Keratinocyte (primary cell): ENCODE measurements at regions not wholly inside any gene's neighbourhood (a gene's known extent, or its start where the extent isn't known, plus 50 kb on each side); places are given as distances from the start of the nearest gene placed in this dataset.
A peak's percentile ranks its signal among the peaks of the same experiment; 100 is the strongest.

Experiments
- DNase-seq: peaks from one replicate; pipeline ENCODE4 v3.0.0-alpha.2; 2011; ENCODE audit warnings: low read depth, missing footprints, low spot score
- FAIRE-seq: peaks from 2 replicates; lab custom pipeline; 2011; peaks lifted over from hg19 to GRCh38; lab: Jason Lieb, UNC
- H2AFZ ChIP-seq: 2 replicates; pipeline ENCODE4 v1.6.0; 2012; ENCODE audit warnings: low read length, control low read depth, inconsistent platforms; ENCODE audit not compliant: control insufficient read depth
- H3K27ac ChIP-seq: 2 replicates; pipeline ENCODE4 v1.5.1; 2011; ENCODE audit warnings: low read length; ENCODE audit not compliant: control insufficient read depth, insufficient read depth
- H3K27me3 ChIP-seq: 3 replicates; pipeline ENCODE4 v1.6.0; 2011; ENCODE audit warnings: low read length; ENCODE audit not compliant: control insufficient read depth, insufficient read depth; ENCODE audit errors: extremely low read depth
- H3K36me3 ChIP-seq, 2 experiments: 2 replicates in 1 of 2; 3 replicates in 1 of 2; pipeline ENCODE4 v1.5.1; 2011; ENCODE audit warnings: low read length in 2 of 2, mild to moderate bottlenecking in 1 of 2; ENCODE audit not compliant: control insufficient read depth in 2 of 2, insufficient read depth in 2 of 2; ENCODE audit errors: extremely low read depth in 1 of 2
- H3K4me1 ChIP-seq: 3 replicates; pipeline ENCODE4 v1.5.1; 2011; ENCODE audit warnings: low read length; ENCODE audit not compliant: control insufficient read depth, insufficient read depth; ENCODE audit errors: extremely low read depth
- H3K4me2 ChIP-seq: 3 replicates; pipeline ENCODE4 v1.6.0; 2011; ENCODE audit warnings: low read depth, low read length; ENCODE audit not compliant: control insufficient read depth, insufficient read depth; ENCODE audit errors: extremely low read depth
- H3K4me3 ChIP-seq, 3 experiments: fragments of 200-600 bp in 1 of 3; sonication (generic) in 1 of 3; 2 replicates in 2 of 3; 3 replicates in 1 of 3; pipeline ENCODE4 v1.5.1; 2011 to 2016; ENCODE audit warnings: low read length in 3 of 3, mild to moderate bottlenecking in 3 of 3, control low read depth in 2 of 3, inconsistent platforms in 1 of 3, low read depth in 1 of 3, mixed read lengths in 1 of 3, mixed run types in 1 of 3, moderate library complexity in 1 of 3; ENCODE audit not compliant: control insufficient read depth in 2 of 3, insufficient read depth in 2 of 3; ENCODE audit errors: extremely low read depth in 1 of 3
- H3K79me2 ChIP-seq: 2 replicates; pipeline ENCODE4 v1.6.0; 2012; ENCODE audit warnings: low read length; ENCODE audit not compliant: control insufficient read depth, insufficient read depth
- H3K9ac ChIP-seq: 3 replicates; pipeline ENCODE4 v1.6.0; 2011; ENCODE audit warnings: low read length; ENCODE audit not compliant: control insufficient read depth, insufficient read depth; ENCODE audit errors: extremely low read depth
- H3K9me1 ChIP-seq: 3 replicates; pipeline ENCODE4 v1.6.0; 2011; ENCODE audit warnings: low read length; ENCODE audit not compliant: control insufficient read depth, insufficient read depth; ENCODE audit errors: extremely low read depth
- H3K9me3 ChIP-seq: 2 replicates; pipeline ENCODE4 v1.5.1; 2012; ENCODE audit warnings: low read depth, low read length; ENCODE audit not compliant: control insufficient read depth
- H4K20me1 ChIP-seq: 3 replicates; pipeline ENCODE4 v1.6.0; 2011; ENCODE audit warnings: low read length; ENCODE audit not compliant: control insufficient read depth, insufficient read depth; ENCODE audit errors: extremely low read depth
- EZH2 ChIP-seq: IDR thresholded peaks from one replicate; pipeline ENCODE4 v1.6.1; 2012; ENCODE audit warnings: inconsistent platforms, mild to moderate bottlenecking, low read length, moderate library complexity
- dilution Hi-C: fragments of 300-500 bp; cut with MboI; formaldehyde crosslinking; loops from one replicate; pipeline ENCODE4 v1.7.0; 2020; ENCODE audit warnings: low sequenced_read_pairs; ENCODE audit not compliant: extremely low pct_ligation_motif_present
- TF ChIP-seq, protein P1 (sequence below), 3 experiments: IDR thresholded peaks in 1 of 3; conservative IDR thresholded peaks in 1 of 3; optimal IDR thresholded peaks in 1 of 3; 2 replicates in 2 of 3; 3 replicates in 1 of 3; pipeline versions ENCODE3 to v1.5.1; 2011; ENCODE audit warnings: low read length in 3 of 3, mild to moderate bottlenecking in 3 of 3, moderate library complexity in 2 of 3, control low read depth in 1 of 3, inconsistent platforms in 1 of 3; ENCODE audit not compliant: insufficient read depth in 2 of 3; ENCODE audit errors: extremely low read depth in 1 of 3

DNA sequence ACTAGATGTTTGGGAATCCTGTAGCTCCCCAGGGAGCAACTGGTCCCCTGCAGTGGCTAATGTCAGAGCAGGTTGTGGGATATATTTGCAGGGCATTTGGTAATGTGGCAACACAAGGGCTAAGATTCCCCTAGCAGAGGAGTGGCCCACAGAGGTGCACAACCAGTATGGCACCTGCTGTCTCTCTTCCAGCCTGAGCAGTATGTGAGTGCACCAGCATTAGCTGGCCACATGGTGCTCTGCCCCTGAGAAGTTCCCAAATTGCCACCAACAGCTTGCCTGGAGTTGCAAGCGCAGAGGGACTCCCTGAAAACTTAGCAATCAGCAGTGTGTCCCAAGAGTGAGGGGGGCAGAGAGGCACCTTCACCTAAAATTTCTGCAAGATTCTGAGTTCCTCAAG is 53.2 kb upstream of the SNCAIP start:
- H3K27ac ChIP-seq, result no peak overlapping the region
- no peak for DNase-seq
- dilution Hi-C loops, result no loop called here
- no peak overlapping the region for H3K4me2 ChIP-seq
- no peak for TF ChIP-seq EZH2
- TF ChIP-seq, protein P1, sequence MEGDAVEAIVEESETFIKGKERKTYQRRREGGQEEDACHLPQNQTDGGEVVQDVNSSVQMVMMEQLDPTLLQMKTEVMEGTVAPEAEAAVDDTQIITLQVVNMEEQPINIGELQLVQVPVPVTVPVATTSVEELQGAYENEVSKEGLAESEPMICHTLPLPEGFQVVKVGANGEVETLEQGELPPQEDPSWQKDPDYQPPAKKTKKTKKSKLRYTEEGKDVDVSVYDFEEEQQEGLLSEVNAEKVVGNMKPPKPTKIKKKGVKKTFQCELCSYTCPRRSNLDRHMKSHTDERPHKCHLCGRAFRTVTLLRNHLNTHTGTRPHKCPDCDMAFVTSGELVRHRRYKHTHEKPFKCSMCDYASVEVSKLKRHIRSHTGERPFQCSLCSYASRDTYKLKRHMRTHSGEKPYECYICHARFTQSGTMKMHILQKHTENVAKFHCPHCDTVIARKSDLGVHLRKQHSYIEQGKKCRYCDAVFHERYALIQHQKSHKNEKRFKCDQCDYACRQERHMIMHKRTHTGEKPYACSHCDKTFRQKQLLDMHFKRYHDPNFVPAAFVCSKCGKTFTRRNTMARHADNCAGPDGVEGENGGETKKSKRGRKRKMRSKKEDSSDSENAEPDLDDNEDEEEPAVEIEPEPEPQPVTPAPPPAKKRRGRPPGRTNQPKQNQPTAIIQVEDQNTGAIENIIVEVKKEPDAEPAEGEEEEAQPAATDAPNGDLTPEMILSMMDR (optimal IDR thresholded peaks at IDR 0.05 in 1 of 3, IDR thresholded peaks at IDR 0.05 in 1 of 3, conservative IDR thresholded peaks at IDR 0.05 in 1 of 3; ENCODE audit: extremely low read depth in 1 of 3, insufficient read depth in 2 of 3, low read length in 3 of 3), result no peak
- FAIRE-seq, result no peak
- peaks cover 23% of the 10 kb centered on the region for H3K4me1 ChIP-seq
- H3K27me3 ChIP-seq, result no peaks in the 10 kb centered on the region
- H3K4me3 ChIP-seq, result no peak overlapping the region
- no peak overlapping the region for H2AFZ ChIP-seq
- no peaks in the 10 kb centered on the region for H3K79me2 ChIP-seq
- no peak overlapping the region for H3K9ac ChIP-seq
- H3K36me3 ChIP-seq, result no peaks in the 10 kb centered on the region
- no peaks in the 10 kb centered on the region for H3K9me3 ChIP-seq
- no peaks in the 10 kb centered on the region for H4K20me1 ChIP-seq
- H3K9me1 ChIP-seq, result no peaks in the 10 kb centered on the region

DNA sequence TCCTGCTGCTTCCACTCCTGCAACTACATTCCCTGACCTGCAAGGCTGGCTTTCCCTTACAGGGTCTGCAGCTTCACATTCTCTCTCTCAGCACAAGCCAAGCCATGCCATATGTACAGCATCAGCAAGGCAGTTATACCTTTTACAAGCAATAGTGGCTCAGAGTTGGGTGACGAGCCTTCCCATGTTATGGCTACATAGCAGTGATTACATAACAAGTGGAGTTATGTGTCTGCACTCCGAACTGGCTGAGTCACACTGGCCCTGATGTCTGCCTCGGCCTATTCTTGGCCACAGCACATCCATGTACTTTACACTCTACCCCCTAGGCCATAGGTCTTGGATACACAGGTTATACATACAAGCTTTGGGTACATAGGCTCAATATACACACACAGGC is 52.0 kb upstream of the SNCAIP start:
- no peak overlapping the region for H3K4me3 ChIP-seq
- H4K20me1 ChIP-seq, result no peaks in the 10 kb centered on the region
- H3K27me3 ChIP-seq, result no peaks in the 10 kb centered on the region
- peaks cover 23% of the 10 kb centered on the region for H3K4me1 ChIP-seq
- TF ChIP-seq, protein P1 (optimal IDR thresholded peaks at IDR 0.05 in 1 of 3, IDR thresholded peaks at IDR 0.05 in 1 of 3, conservative IDR thresholded peaks at IDR 0.05 in 1 of 3; ENCODE audit: extremely low read depth in 1 of 3, insufficient read depth in 2 of 3, low read length in 3 of 3), result no peak
- TF ChIP-seq EZH2, result no peak
- dilution Hi-C loops, result no loop called here
- no peak overlapping the region for H3K27ac ChIP-seq
- no peaks in the 10 kb centered on the region for H3K9me1 ChIP-seq
- H2AFZ ChIP-seq, result no peak overlapping the region
- no peak overlapping the region for H3K9ac ChIP-seq
- no peaks in the 10 kb centered on the region for H3K9me3 ChIP-seq
- no peaks in the 10 kb centered on the region for H3K36me3 ChIP-seq
- H3K79me2 ChIP-seq, result no peaks in the 10 kb centered on the region
- DNase-seq (peak; percentile 33), FAIRE-seq (peak; percentile 77)
- H3K4me2 ChIP-seq, result no peak overlapping the region
